ENCODE measurements at regions not wholly inside any gene's neighbourhood (a gene's known extent, or its start where the extent isn't known, plus 50 kb on each side); places are given as distances from the start of the nearest gene placed in this dataset.

DNA sequence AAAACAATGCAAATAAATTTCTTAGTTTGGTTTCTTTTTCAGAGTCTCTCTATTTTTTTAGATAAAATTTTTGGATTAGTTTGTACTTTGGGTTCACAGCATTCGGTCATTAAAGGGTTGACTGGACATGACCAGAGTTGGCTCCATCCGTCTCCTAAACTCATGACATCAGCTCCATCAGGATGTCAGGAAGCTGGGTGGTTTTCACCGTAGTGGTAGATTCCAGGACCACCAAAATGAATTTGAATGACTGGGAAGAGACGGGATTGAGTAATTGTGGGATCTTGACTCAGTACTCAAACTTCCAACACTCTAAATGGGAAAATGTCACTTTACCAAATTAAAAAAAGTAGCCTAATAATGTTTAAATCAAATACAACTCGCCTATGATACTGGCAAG lies 279.2 kb upstream of the DUSP10 start:
- TF ChIP-seq EZH2 (optimal IDR thresholded peaks at IDR 0.05; ENCODE audit: low read depth, low read length) (no peak), EZH2phosphoT487 (IDR thresholded peaks at IDR 0.05; ENCODE audit: low read length) (no peak)
- TF ChIP-seq, protein P1, sequence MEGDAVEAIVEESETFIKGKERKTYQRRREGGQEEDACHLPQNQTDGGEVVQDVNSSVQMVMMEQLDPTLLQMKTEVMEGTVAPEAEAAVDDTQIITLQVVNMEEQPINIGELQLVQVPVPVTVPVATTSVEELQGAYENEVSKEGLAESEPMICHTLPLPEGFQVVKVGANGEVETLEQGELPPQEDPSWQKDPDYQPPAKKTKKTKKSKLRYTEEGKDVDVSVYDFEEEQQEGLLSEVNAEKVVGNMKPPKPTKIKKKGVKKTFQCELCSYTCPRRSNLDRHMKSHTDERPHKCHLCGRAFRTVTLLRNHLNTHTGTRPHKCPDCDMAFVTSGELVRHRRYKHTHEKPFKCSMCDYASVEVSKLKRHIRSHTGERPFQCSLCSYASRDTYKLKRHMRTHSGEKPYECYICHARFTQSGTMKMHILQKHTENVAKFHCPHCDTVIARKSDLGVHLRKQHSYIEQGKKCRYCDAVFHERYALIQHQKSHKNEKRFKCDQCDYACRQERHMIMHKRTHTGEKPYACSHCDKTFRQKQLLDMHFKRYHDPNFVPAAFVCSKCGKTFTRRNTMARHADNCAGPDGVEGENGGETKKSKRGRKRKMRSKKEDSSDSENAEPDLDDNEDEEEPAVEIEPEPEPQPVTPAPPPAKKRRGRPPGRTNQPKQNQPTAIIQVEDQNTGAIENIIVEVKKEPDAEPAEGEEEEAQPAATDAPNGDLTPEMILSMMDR (IDR thresholded peaks at IDR 0.05; ENCODE audit: low read length): no peak
